Activated naive CD4-positive, alpha-beta T cell treated with anti-CD3 and anti-CD28 coated beads, Interleukin-2, amount 50 U/mL, for 16 hours (primary cell): ENCODE measurements at regions not wholly inside any gene's neighbourhood (a gene's known extent, or its start where the extent isn't known, plus 50 kb on each side); places are given as distances from the start of the nearest gene placed in this dataset.
"Not testable (repeated sequence)": the region's sequence is repeated elsewhere in the genome, so short reads cannot be mapped to it uniquely, and the experiment has no call there.

Experiments
- DNase-seq: peaks from one replicate; pipeline ENCODE4 v3.0.0-alpha.2; 2020

- no peak for DNase-seq
These were observed 55.3 kb upstream of the SLCO6A1 start for GRCh38 chr5:102554082-102554481.

- DNase-seq: no peak
These were observed 55.9 kb upstream of the SLCO6A1 start for GRCh38 chr5:102554728-102555127.

- no peak for DNase-seq
These were observed 63.3 kb upstream of the SLCO6A1 start for GRCh38 chr5:102561894-102562760.

- no peak for DNase-seq
These were observed 71.9 kb upstream of the SLCO6A1 start for GRCh38 chr5:102570747-102571146.

DNA sequence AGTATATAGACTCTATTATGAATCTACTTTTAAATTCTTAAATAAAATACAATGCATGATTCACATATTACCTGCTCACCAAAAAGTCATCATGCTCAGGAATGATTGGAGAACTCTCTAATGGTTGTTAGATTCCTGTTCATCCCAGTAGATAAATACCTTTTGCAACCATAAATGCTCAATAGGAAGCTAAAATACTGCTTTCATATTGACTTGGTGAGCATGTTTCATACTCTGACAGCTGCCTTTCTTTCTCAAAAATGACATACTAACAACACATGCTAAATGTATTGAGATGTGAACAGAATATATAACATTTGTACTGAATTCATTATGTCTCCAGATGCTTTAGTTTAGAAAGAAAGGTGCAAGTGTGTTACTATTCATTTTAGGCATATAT lies 79.6 kb upstream of the SLCO6A1 start:
- no peak for DNase-seq

DNA sequence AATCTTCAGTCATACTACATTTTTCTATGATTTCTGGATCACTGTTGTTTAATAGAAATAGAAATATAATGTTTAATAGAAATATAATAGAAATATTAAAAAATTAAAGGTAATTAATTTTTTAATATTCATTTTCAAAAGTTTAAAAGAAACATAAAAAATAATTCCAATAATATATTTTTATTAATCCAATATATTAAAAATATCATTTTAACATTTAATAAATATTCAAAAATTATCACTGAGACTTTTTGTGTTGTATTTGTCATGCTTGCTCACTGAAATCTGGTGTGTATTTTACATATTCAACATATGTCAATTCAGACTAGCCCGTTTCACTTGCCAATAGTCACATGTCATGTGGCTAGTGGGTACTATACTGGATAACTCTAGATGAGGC lies 80.6 kb upstream of the SLCO6A1 start:
- DNase-seq: no peak

DNA sequence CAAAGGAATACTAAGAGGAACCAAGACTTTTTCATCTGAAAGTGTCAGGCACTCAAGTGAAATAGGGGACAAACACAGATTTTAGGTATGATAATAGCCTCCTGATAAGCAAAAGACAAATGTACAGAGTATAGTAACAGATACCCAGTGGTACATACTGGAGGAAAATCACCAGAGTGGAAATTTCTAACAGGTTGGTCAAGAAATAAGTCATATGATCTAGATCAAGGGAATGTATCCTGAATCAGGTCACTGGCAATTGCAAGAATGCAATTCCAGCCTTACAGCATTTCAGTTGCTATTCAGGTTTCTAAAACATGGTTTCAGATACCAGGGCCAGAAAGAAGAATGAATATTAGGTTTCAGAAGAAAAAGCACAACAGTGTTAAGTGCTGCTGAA lies 82.2 kb upstream of the SLCO6A1 start:
- DNase-seq: no peak

DNA sequence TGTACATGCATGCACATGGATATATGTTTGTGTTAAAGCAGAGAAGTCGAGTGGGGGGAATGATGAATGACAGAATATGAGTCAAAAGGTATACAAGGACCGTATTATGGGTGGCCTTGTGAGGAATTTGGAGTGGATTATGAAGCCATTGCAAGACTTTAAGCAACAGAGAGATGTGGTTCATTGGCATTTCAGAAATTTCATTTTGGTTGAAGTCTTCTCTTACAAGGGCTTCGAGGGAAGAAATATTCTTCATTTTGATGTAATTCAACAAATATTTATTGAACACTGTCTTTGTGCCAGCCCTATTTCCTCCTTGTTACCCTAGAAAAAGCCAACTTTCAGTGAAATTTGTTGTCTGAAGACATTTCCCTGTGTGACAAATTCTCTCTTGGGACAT lies 83.9 kb upstream of the SLCO6A1 start:
- no peak for DNase-seq

DNA sequence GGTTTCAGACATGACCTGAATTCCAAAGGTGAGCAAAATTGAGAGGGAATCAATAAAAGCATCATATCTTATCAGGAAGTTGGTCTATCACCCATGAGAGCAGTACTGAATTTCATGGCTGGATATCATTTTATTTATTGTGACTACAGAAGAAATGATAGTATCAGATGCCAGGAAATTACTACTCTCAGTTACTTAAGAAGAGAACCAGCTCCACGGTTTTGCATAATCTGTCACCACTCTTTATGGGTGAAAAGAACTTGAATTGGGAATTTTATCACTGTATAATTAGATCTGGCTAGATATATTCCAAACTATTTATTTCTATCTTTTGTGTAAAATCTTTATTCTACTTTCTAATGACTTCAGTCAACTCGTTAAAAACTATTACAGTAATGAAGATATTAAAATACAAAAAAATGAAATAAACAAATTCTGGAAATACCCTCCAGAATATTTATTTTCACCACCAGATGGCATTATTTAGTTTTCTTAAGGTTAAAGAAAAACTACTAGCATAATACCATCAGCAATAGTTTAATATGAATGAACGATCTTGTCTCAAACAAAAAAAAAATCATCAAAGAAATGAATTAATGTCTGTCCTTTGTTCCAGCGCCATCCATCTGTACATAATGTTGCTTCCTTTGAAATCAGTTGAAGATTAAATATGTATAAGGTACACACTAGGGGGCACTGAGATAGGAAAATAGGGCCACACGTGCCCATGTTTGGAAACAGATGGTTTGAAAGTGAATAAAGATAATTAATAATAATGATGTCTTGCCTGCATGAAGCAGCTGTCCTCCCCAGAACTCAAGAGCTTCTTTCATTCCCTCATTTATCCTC lies 84.7 kb upstream of the SLCO6A1 start:
- DNase-seq: no peak

DNA sequence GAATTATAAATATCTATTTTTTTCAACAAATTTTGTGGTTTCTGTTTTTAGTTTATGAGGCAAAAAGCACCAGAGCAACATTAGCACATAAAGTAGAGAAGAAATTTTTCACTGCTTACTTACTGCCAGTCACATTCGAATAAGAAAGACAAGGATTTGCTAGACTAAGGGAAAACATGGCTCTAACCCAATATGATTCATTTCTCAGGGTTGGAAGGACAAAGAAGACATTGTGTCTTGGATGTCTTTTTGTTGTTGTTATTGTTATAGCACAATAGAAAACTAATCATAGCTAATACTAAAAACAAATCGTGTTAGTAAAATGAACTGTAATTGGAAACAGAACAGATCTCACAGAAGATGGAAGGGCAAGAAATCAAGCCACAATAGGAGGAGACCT lies 90.9 kb upstream of the SLCO6A1 start:
- no peak for DNase-seq

DNA sequence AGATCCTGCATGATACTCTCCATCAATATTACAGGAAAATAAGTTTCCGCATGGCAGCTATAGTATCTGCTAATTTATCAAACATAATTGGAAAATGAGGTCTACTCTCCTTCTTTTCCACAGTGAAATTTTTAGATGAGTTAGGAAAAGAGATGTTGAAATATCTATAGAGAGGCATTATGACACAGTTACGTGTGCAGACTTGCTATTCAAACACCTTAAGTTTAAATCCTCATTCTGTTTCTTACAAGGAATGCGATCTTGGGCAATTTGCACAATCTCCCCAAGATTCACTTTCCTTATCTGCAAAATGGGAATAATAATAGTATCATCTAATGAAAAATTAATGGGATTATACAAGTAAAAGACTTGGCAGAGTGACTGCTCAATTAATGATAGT lies 91.7 kb upstream of the SLCO6A1 start:
- DNase-seq: no peak

GRCh38 chr5:102591650-102592049 lies 92.8 kb upstream of the SLCO6A1 start:
- no peak for DNase-seq

DNA sequence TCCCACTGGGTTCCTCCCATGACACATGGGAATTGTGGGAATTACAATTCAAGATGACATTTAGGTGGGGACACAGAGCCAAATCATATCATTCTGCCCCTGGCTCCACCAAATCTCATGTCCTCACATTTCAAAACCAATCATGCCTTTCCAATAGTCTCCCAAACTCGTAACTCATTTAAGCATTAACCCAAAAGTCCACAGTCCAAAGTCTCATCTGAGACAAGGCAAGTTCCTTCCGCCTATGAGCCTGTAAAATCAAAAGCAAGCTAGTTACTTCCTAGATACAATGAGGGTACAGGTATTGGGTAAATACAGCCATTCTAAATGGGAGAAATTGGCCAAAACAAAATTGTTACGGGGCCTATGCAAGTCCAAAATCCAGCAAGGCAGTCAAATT lies 93.8 kb upstream of the SLCO6A1 start:
- not testable (repeated sequence) for DNase-seq

- no peak for DNase-seq
These were observed 95.4 kb upstream of the SLCO6A1 start for GRCh38 chr5:102594192-102594591.

DNA sequence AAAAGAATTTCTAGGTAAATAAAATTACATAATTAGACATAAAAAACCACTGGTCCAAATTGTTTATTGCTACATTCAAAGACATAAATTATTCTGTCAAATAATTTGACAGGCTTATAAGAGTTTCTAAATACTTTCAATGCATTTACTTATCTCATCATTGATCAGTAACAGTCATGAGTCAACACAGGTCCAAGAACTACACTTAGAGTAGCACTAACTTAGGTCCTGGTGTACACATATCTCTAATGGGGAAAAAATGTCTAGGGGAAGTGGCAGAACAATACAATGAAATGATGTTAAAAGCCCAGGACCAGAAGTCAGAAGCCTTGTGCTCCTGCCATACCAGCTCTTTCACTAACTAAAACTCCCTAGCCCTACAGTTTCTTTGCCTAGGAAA lies 96.5 kb upstream of the SLCO6A1 start:
- DNase-seq: no peak

GRCh38 chr5:102596113-102596512 lies 97.3 kb upstream of the SLCO6A1 start:
- no peak for DNase-seq

DNA sequence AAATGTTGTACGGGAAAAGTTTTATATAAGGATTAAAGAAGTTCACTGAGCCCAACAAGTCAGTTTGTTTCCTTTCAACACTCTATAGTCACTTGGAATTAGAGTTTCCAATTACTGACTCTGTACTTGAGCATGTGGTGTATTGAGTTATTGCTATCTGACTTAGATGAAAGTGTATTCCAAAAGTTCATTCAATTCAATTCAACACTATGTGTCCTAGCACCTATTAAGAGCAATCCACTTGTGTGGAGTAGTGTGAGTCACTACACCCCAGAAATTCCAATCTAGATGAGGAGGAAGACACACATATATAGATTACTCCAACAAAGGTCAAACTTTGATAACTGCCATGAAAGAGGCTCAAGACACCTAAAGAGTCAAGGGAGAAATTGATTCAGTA lies 98.2 kb upstream of the SLCO6A1 start:
- DNase-seq: no peak

GRCh38 chr5:102599289-102599688 lies 100.5 kb upstream of the SLCO6A1 start:
- DNase-seq: no peak

DNA sequence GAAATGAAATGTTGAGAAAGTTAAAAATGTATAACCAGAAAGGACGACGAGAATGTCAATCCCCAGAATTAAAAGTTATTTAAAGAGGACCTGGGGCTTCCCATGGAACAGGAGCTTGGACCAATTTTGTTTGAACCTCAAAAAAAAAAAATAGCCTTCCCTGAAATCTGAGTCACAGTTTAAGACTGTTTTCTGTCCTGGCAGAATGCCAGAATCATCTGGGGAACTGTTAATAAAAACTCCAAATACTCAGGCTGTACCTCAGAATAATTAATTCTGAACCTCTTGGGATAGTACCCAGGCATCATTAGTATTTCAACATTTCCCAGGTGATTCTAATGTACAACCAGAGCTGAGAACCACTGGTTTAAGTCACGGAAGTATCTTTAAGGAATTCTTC lies 102.2 kb upstream of the SLCO6A1 start:
- DNase-seq: no peak

DNA sequence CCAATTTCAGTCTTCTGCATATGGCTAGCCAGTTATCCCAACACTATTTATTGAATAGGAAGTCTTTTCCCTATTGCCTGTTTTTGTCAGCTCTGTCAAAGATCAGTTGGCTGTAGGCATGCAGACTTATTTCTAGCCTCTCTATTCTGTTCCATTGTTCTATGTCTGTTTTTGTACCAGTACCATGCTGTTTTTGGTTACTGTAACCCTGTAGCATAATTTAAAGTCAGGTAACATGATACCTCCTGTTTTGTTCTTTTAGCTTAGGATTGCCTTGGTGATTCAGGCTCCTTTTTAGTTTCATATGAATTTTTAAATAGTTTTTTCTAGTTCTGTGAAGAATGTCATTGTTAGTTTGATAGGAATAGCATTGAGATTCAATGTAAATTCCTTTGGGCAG lies 104.9 kb upstream of the SLCO6A1 start:
- DNase-seq: no peak

DNA sequence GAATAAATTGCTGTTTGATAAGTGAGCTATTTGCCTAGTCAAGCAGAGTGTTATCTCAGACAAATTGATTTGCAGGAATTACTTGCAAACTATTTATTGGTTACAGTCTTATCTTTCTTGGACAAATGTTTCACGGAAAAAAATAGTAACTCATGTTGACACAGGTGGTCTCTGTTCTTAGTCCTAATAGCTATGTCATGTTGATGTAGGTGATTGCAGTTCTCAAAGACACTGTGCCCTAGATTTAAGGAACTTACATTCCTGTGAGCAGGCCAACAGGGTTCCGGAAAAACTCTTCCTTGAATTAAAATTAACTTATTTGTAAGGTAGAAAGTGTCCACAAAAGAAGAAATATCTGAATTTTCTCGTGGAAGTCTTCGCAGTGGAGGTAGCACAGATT lies 109.6 kb upstream of the SLCO6A1 start:
- no peak for DNase-seq

GRCh38 chr5:102611312-102611711 lies 112.5 kb upstream of the SLCO6A1 start:
- DNase-seq: no peak

DNA sequence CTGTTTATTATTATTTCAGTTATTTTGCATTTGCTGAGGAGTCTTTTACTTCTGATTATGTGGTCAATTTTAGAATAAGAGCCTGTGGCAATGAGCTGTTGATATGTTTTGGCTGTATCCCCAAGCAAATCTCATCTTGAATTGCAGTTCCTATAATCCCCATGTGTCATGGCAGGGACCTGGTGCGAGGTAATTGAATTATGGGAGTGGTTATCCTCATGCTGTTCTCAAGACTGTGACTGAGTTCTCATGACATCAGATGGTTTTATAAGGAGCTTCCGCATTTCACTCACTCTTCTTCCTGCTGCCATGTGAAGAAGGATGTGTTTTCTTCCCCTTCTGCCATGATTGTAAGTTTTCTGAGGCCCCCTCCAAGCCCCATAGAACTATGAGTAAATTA lies 114.9 kb upstream of the SLCO6A1 start:
- DNase-seq: no peak
